GM13976 (cell line): ENCODE measurements at regions not wholly inside any gene's neighbourhood (a gene's known extent, or its start where the extent isn't known, plus 50 kb on each side); places are given as distances from the start of the nearest gene placed in this dataset.

Experiments used
- DNase-seq: peaks from one replicate; pipeline ENCODE4 v3.0.0; 2012; ENCODE audit warnings: low spot score
- CTCF ChIP-seq: IDR thresholded peaks from 2 replicates; pipeline ENCODE4 v1.5.1; 2012; ENCODE audit warnings: borderline replicate concordance, mild to moderate bottlenecking; ENCODE audit not compliant: insufficient read depth; ENCODE audit errors: extremely low read depth, missing control alignments, control extremely low read depth
- in situ Hi-C: fragments of 300-500 bp; cut with MboI; formaldehyde crosslinking; loops from one replicate; pipeline ENCODE4 v1.12.0; 2022; ENCODE audit warnings: low sequenced_read_pairs, mixed read lengths, inconsistent platforms; ENCODE audit not compliant: unreplicated experiment

DNA sequence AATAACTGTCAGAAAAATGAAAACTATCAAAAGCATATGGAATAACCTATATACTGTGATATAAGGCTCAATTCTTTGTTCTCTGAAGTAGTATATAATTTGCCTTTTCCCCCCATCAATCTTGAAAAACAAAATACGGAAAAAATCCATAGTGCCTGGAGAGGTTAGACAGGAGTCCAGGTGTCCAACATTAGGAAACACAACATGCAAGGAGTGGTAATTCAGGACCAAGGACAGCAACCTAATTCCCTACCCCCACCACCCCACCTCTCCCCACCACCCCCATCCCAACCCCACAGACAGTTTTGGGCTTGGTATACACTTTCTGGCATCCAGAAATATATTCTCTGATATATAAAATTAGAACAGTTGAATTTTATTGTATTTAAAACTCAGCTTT lies 55.1 kb upstream of the SLC25A26 start:
- no peak for TF ChIP-seq CTCF
- in situ Hi-C loops = no loop called here
- DNase-seq = no peak

DNA sequence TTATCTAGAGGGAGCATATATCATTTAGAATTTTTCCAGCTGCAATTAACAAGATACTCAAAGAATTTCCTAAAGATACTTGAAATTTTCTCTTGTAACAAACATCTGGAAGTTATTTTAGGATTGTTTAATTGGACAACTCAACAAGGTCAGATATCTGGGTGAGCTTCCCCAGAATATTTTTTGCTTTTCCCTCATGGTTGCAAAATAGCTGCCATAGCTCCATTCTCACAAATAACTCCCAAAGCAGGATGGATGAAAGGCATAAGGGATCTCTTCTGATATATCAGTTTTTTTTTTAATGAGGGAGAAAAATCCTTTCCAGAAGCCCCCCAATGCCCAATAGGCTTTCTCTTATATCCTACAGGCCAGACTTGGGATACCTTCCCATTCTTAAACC lies 56.6 kb upstream of the SLC25A26 start:
- no peak for DNase-seq
- no peak for TF ChIP-seq CTCF
- in situ Hi-C loops = no loop called here

DNA sequence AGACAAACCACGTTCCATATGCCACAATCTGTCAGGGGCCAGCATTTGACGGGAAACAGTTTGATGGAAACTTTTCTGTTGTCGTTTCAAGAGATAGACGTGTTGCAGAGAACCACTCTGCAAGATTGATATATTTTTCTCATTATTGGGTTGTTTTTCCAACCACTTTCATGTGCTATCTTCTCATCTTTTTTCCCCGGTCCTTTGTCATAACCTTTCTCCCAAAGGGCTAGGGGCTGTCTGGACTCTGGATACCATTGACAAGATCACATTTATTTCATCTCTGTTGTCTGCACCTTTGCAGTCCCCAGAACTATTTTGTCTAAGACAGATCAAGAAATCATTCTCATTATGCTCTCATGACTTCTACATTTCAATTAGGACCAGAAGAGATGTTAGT lies 57.6 kb upstream of the SLC25A26 start:
- no peak for TF ChIP-seq CTCF

GRCh38 chr3:66162766-66163165 lies 58.0 kb upstream of the SLC25A26 start:
- in situ Hi-C loops = no loop called here
- DNase-seq = no peak
- TF ChIP-seq CTCF = no peak

More for the DNA sequence above, 57.6 kb upstream of the SLC25A26 start:
- DNase-seq = no peak
- in situ Hi-C loops = no loop called here

GRCh38 chr3:66158933-66159683 lies 61.7 kb upstream of the SLC25A26 start:
- TF ChIP-seq CTCF = no peak
- in situ Hi-C loops = no loop called here
- no peak for DNase-seq

- in situ Hi-C loops = no loop called here
- no peak for DNase-seq
- no peak for TF ChIP-seq CTCF
These were observed 66.3 kb upstream of the SLC25A26 start for GRCh38 chr3:66154444-66154861.
